ENCODE measurements at regions not wholly inside any gene's neighbourhood (a gene's known extent, or its start where the extent isn't known, plus 50 kb on each side); places are given as distances from the start of the nearest gene placed in this dataset.

DNA sequence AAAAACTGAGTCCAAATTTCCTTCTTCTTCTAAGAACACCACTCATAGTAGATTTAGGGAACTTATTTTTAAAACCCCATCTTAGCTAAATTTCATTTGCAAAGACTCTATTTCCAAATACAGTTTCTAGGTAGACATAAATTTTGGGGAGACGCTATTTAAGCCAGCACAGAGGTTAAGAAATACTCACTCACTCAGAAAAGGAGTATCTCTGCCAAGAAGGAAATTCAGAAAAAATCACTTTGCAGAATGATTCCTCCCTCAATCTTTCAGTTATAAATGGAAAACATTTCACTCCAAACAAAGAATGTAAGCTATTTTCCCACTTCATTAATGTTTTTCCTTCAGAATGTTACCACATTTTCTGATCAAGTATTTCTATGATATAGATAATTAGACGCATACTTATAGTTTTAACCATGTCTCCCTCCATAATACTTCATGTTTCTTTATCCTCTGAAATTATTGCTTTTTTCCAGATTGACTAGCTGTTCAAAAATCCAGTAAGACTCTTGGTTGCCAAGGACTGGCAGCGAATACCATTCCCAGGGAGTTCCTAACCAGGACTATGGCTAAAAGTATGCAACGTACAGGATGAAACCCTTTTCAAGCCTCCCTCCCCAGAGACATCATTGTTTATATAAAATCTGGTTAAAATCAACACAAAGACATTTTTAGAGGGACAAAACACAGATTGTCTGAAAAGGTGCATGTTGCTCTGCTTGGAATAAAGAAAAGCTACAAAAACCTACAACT is 52.5 kb upstream of the RXFP2 start:
- Histone ChIP-seq H3K4me2 (ENCODE audit: low read depth, low read length, poor library complexity, severe bottlenecking) (no peak overlapping the region), H4K20me1 (ENCODE audit: insufficient read depth, low read length, poor library complexity, severe bottlenecking) (no peaks in the 10 kb centered on the region), H3F3A (ENCODE audit: low read depth) (no peaks in the 10 kb centered on the region), H3K9me3 (ENCODE audit: insufficient read depth, low read depth, low read length) (no peaks in the 10 kb centered on the region), H3K27me3 (ENCODE audit: insufficient read depth, low read length, poor library complexity, severe bottlenecking) (no peaks in the 10 kb centered on the region), H3K9ac (ENCODE audit: low read depth, low read length, poor library complexity, severe bottlenecking) (no peak overlapping the region), H2AFZ (ENCODE audit: low read length) (no peak overlapping the region), H3K9me2 (replicated peaks; ENCODE audit: low read depth, low read length) (no peaks in the 10 kb centered on the region), H3K4me1 (ENCODE audit: insufficient read depth, low read length, poor library complexity, severe bottlenecking) (no peaks in the 10 kb centered on the region), H3K4me3 (ENCODE audit: low read length, poor library complexity, severe bottlenecking) (no peak overlapping the region), H3K79me2 (ENCODE audit: insufficient read depth, low read length) (no peaks in the 10 kb centered on the region), H3K36me3 (ENCODE audit: insufficient read depth, low read length) (no peaks in the 10 kb centered on the region)
- TF ChIP-seq EZH2phosphoT487 (IDR thresholded peaks at IDR 0.05; ENCODE audit: borderline replicate concordance): no peak

All from Loucy (cell line).